ENCODE measurements at regions not wholly inside any gene's neighbourhood (a gene's known extent, or its start where the extent isn't known, plus 50 kb on each side); places are given as distances from the start of the nearest gene placed in this dataset.
"Not testable (repeated sequence)": the region's sequence is repeated elsewhere in the genome, so short reads cannot be mapped to it uniquely, and the experiment has no call there.

- H3K36me3 ChIP-seq (ENCODE audit: control insufficient read depth, insufficient read depth, low read length), result no peaks in the 10 kb centered on the region
Observed at GRCh38 chr9:36486933-36487481, 85.7 kb upstream of the MELK start.

DNA sequence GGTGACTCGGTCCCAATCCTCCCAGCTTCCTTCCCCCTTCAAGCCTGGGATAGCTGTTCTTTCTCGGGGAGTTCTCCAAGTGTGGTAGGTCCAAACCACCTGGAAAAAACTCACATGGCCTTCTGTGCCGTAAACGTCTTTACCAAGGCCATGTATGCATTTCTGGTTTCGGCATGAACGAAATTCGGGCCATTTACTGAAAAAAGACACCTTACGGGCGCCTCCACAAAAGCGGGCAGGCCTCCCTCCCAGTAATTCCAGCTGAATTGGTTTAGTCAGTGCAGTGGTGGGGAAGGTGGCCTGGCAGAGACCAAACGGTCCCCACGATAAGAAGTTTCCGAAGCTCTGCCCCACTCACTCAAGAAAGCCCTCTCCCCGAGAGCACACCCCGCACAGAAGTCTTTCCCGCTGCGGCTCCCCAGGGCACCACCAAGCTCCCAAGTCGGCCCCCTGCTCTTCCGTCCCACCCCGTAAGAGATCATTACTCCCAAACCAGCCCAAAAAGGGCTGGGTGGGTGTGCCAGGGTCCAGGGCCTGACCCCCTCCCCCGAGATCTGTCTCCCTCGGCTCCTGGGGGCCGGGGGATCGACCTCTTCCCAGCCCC lies 86.3 kb upstream of the MELK start:
- H3K9ac ChIP-seq (ENCODE audit: low read length), result peak overlapping the region; percentile 13

More at GRCh38 chr9:36486933-36487481, 85.7 kb upstream of the MELK start:
- Histone ChIP-seq H3K27me3 (ENCODE audit: control insufficient read depth, insufficient read depth, low read length) (no peaks in the 10 kb centered on the region), H3K27ac (ENCODE audit: low read depth, low read length) (peak overlapping the region; percentile 68), H3K4me3 (ENCODE audit: low read length) (peak overlapping the region; percentile 78), H3K4me1 (ENCODE audit: control insufficient read depth, insufficient read depth, low read length) (peaks cover 9% of the 10 kb centered on the region), H3K9ac (ENCODE audit: low read length) (peak overlapping the region; percentile 13)

DNA sequence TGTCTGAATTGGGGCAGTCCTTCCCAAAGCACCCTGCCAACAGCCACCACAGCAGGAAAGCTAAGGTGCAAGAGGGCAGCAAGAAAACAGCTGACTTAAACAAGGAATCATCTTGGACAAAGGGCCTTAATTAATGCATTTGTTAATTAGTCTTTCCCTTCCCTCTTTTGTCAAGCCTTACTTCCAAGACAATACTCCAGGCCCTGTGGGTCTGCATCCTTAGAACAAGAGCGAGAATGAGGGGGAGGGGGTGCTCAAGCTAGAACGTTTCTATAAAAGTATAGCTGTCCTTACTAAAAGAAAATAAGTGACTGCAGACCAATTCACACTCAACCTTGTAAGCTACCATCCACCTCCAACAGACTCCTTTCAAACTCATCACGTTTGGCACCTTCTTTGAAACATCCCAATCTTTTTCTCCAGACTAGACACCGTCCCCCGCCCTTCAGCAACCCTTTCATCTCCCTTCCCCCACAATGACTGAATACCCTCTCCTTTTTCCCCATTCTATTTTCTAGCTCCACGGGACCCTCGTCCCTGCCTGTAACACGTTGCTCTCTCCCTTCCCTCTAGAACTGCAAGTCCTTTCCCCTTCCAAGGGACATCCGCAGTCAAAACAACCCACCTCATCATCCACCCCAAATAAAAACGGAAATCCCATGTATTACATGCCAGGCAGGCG lies 85.7 kb upstream of the RNF38 start:
- Histone ChIP-seq H3K36me3 (ENCODE audit: control insufficient read depth, insufficient read depth, low read length) (no peaks in the 10 kb centered on the region), H3K27ac (ENCODE audit: low read depth, low read length) (peak overlapping the region; percentile 68), H3K27me3 (ENCODE audit: control insufficient read depth, insufficient read depth, low read length) (no peaks in the 10 kb centered on the region), H3K9ac (ENCODE audit: low read length) (peak overlapping the region; percentile 8), H3K4me3 (ENCODE audit: low read length) (peak overlapping the region; percentile 78), H3K4me1 (ENCODE audit: control insufficient read depth, insufficient read depth, low read length) (peaks cover 9% of the 10 kb centered on the region)

More for the DNA sequence above, 86.3 kb upstream of the MELK start:
- H3K36me3 ChIP-seq (ENCODE audit: control insufficient read depth, insufficient read depth, low read length), result no peaks in the 10 kb centered on the region
- peaks cover 9% of the 10 kb centered on the region for H3K4me1 ChIP-seq (ENCODE audit: control insufficient read depth, insufficient read depth, low read length)
- peak overlapping the region; percentile 68 for H3K27ac ChIP-seq (ENCODE audit: low read depth, low read length)
- peak overlapping the region; percentile 78 for H3K4me3 ChIP-seq (ENCODE audit: low read length)
- H3K27me3 ChIP-seq (ENCODE audit: control insufficient read depth, insufficient read depth, low read length), result no peaks in the 10 kb centered on the region

DNA sequence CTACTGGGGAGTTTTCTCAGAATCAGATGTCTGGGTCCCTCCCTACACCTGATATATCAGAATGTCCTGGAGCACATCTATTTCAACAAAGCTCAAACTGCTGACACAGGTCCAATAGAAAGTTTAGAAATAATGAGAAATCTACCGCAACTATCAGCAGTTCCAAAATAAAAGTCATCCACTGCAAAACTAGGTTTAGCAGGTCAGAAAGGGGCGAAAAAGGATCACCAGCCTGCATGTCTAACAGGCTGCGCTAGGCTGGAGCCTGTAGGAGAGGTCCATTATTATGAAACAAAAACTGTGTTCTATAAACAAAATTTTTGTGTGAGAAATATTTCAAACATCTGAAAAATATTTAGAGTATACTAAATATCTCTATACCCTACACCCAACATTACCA lies 84.1 kb upstream of the RNF38 start:
- Histone ChIP-seq H3K36me3 (ENCODE audit: control insufficient read depth, insufficient read depth, low read length) (no peaks in the 10 kb centered on the region), H3K27ac (ENCODE audit: low read depth, low read length) (no peak overlapping the region), H3K4me1 (ENCODE audit: control insufficient read depth, insufficient read depth, low read length) (peaks cover 9% of the 10 kb centered on the region), H3K4me3 (ENCODE audit: low read length) (no peak overlapping the region), H3K9ac (ENCODE audit: low read length) (no peak overlapping the region), H3K27me3 (ENCODE audit: control insufficient read depth, insufficient read depth, low read length) (no peaks in the 10 kb centered on the region)

DNA sequence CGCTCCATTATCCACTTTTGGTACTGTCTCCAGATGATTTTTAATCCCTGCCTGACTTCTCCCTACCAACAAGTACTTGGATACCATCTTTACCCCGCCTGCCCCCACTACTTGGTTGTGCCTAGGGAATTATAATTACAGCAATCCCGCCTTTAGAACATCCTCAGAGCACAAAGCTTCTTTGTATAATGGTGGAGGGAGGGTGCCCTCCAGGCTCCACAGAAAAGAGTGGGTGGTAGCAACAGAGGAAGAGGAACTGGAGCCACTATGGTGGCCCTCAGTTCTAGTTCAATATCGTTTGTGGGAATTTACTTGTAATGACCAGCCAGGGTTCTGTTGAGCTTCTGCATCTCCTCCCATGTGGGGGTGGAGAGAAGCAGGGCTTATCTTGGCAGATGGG lies 79.0 kb upstream of the RNF38 start:
- H3K27ac ChIP-seq (ENCODE audit: low read depth, low read length), result no peak overlapping the region
- H3K36me3 ChIP-seq (ENCODE audit: control insufficient read depth, insufficient read depth, low read length), result no peaks in the 10 kb centered on the region
- no peaks in the 10 kb centered on the region for H3K4me1 ChIP-seq (ENCODE audit: control insufficient read depth, insufficient read depth, low read length)
- no peaks in the 10 kb centered on the region for H3K27me3 ChIP-seq (ENCODE audit: control insufficient read depth, insufficient read depth, low read length)
- H3K4me3 ChIP-seq (ENCODE audit: low read length), result no peak overlapping the region
- no peak overlapping the region for H3K9ac ChIP-seq (ENCODE audit: low read length)

- Histone ChIP-seq H3K4me3 (ENCODE audit: low read length) (no peak overlapping the region), H3K9ac (ENCODE audit: low read length) (no peak overlapping the region)
Observed at GRCh38 chr9:36471359-36471758, 71.3 kb upstream of the RNF38 start.

DNA sequence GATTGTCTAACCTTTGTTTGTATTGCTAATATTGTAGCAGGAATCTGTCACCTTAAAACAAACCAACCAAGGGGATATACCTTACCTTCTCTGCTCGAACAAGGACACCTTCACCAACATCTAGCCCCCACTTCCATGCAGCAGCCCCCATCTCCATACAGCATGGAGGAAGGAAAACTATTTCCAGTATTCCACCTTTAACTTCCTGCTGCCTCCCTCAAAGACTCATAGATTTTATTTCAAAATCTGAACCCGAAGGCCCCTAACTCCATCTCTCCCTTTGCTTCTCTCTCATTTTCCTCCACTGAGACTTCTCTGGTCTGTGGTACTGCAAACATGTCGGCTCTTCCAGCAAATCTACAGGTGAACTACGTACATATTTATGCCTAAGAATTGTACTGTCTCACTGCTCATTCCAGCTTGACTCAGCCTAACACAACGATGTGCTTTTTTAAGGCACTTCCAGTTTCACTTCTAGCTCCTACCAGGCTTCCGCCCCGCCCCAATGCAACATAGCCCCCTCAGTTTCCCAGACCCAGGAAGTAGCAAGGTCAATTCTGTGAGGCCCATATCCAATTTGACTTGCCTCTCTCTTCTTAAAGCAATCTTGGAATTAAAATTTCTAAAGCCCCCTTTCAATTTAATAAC lies 70.7 kb upstream of the RNF38 start:
- Histone ChIP-seq H3K27me3 (ENCODE audit: control insufficient read depth, insufficient read depth, low read length) (no peaks in the 10 kb centered on the region), H3K4me1 (ENCODE audit: control insufficient read depth, insufficient read depth, low read length) (peaks cover 4% of the 10 kb centered on the region), H3K36me3 (ENCODE audit: control insufficient read depth, insufficient read depth, low read length) (no peaks in the 10 kb centered on the region), H3K27ac (ENCODE audit: low read depth, low read length) (peak overlapping the region; percentile 41), H3K9ac (ENCODE audit: low read length) (no peak overlapping the region), H3K4me3 (ENCODE audit: low read length) (peak overlapping the region; percentile 61)

More at GRCh38 chr9:36471359-36471758, 71.3 kb upstream of the RNF38 start:
- Histone ChIP-seq H3K4me1 (ENCODE audit: control insufficient read depth, insufficient read depth, low read length) (peaks cover 4% of the 10 kb centered on the region), H3K27ac (ENCODE audit: low read depth, low read length) (peak overlapping the region; percentile 41), H3K36me3 (ENCODE audit: control insufficient read depth, insufficient read depth, low read length) (no peaks in the 10 kb centered on the region), H3K27me3 (ENCODE audit: control insufficient read depth, insufficient read depth, low read length) (no peaks in the 10 kb centered on the region)

DNA sequence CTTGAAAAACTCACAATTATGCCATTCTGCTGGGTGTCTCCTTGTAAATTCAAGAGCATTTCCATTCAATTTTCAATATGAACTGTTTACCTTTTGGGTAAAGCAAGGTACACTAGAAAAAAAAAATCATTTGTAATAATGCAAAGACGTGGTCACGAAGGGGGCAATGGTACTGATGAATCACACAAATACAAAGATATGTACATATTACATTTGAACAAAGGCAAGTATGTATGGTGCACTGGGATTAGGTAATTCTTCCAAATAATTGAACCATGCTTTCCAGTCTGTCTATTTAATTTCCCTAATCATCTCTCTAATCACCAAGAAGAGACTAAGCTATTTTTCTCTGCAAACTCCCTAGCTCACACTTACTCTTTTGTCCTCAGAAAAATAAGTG lies 63.4 kb upstream of the RNF38 start:
- peaks cover 2% of the 10 kb centered on the region for H3K4me1 ChIP-seq (ENCODE audit: control insufficient read depth, insufficient read depth, low read length)
- no peaks in the 10 kb centered on the region for H3K27me3 ChIP-seq (ENCODE audit: control insufficient read depth, insufficient read depth, low read length)
- no peak overlapping the region for H3K27ac ChIP-seq (ENCODE audit: low read depth, low read length)
- H3K9ac ChIP-seq (ENCODE audit: low read length), result no peak overlapping the region
- H3K36me3 ChIP-seq (ENCODE audit: control insufficient read depth, insufficient read depth, low read length), result no peaks in the 10 kb centered on the region
- H3K4me3 ChIP-seq (ENCODE audit: low read length), result no peak overlapping the region

DNA sequence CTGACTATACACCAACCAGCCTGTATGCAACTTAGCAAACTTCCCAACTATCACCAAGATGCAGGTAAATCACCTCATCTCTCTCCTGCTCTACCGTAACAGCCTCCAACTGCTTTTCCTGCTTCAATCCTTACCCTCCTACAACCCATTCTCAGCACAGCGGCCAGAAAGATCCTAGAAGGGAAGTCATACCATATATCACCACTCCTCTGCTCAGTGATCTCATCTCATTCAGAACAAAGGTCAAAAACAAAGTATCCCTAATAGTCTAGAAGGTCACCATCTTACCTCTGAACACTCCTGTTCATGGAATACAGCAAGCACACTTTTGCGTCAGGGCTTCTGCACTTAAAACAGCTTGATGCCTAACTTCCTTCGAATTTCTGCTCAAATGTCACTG lies 62.2 kb upstream of the RNF38 start:
- Histone ChIP-seq H3K36me3 (ENCODE audit: control insufficient read depth, insufficient read depth, low read length) (no peaks in the 10 kb centered on the region), H3K27me3 (ENCODE audit: control insufficient read depth, insufficient read depth, low read length) (no peaks in the 10 kb centered on the region), H3K27ac (ENCODE audit: low read depth, low read length) (no peak overlapping the region), H3K4me1 (ENCODE audit: control insufficient read depth, insufficient read depth, low read length) (peaks cover 2% of the 10 kb centered on the region), H3K9ac (ENCODE audit: low read length) (no peak overlapping the region), H3K4me3 (ENCODE audit: low read length) (no peak overlapping the region)

DNA sequence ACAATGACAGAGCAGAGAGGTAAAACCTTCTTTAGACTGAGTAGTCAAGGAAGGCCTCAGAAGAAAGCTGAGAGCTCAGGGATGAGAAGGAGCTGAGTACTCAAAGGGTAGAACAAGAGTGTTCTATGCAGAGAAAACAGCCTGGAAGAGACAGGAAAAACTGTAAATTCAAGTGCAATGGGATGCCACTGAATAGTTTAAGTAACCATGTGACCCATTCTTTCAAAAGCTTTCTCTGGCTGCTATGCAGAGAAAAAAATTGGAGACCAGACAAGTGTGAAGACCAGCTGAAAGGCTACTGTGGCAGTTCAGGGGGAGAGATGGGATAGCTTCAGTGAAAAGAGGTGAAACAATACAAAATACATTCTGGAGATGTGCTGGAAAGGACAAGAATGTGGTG lies 61.3 kb upstream of the RNF38 start:
- peaks cover 2% of the 10 kb centered on the region for H3K4me1 ChIP-seq (ENCODE audit: control insufficient read depth, insufficient read depth, low read length)
- no peak overlapping the region for H3K9ac ChIP-seq (ENCODE audit: low read length)
- peaks cover 2% of the 10 kb centered on the region for H3K36me3 ChIP-seq (ENCODE audit: control insufficient read depth, insufficient read depth, low read length)
- H3K27ac ChIP-seq (ENCODE audit: low read depth, low read length), result no peak overlapping the region
- no peaks in the 10 kb centered on the region for H3K27me3 ChIP-seq (ENCODE audit: control insufficient read depth, insufficient read depth, low read length)
- no peak overlapping the region for H3K4me3 ChIP-seq (ENCODE audit: low read length)

- not testable (repeated sequence) for H3K36me3 ChIP-seq (ENCODE audit: control insufficient read depth, insufficient read depth, low read length); H3K4me1 ChIP-seq (ENCODE audit: control insufficient read depth, insufficient read depth, low read length); H3K9ac ChIP-seq (ENCODE audit: low read length); H3K4me3 ChIP-seq (ENCODE audit: low read length); H3K27ac ChIP-seq (ENCODE audit: low read depth, low read length); H3K27me3 ChIP-seq (ENCODE audit: control insufficient read depth, insufficient read depth, low read length)
Observed at GRCh38 chr9:36458430-36458915, 58.4 kb upstream of the RNF38 start.

GRCh38 chr9:36457836-36458429 lies 57.9 kb upstream of the RNF38 start:
- Histone ChIP-seq H3K4me3 (ENCODE audit: low read length) (no peak overlapping the region), H3K27ac (ENCODE audit: low read depth, low read length) (no peak overlapping the region), H3K9ac (ENCODE audit: low read length) (no peak overlapping the region), H3K4me1 (ENCODE audit: control insufficient read depth, insufficient read depth, low read length) (peaks cover 2% of the 10 kb centered on the region), H3K36me3 (ENCODE audit: control insufficient read depth, insufficient read depth, low read length) (peaks cover 2% of the 10 kb centered on the region), H3K27me3 (ENCODE audit: control insufficient read depth, insufficient read depth, low read length) (no peaks in the 10 kb centered on the region)
